HG02610 (cell line): ENCODE measurements at regions not wholly inside any gene's neighbourhood (a gene's known extent, or its start where the extent isn't known, plus 50 kb on each side); places are given as distances from the start of the nearest gene placed in this dataset.
"Not testable (repeated sequence)": the region's sequence is repeated elsewhere in the genome, so short reads cannot be mapped to it uniquely, and the experiment has no call there.

Source experiments
- ATAC-seq: cut with Tn5 transposase; IDR thresholded peaks from one replicate; pipeline ENCODE4 v1.9.1; 2021; ENCODE audit warnings: mild to moderate bottlenecking, moderate library complexity; ENCODE audit not compliant: unreplicated experiment

GRCh38 chr1:73859227-73859626 is 338.7 kb downstream of the LRRIQ3 start:
- no peak for ATAC-seq

GRCh38 chr1:73854527-73854926 is 343.4 kb downstream of the LRRIQ3 start:
- ATAC-seq: no peak

DNA sequence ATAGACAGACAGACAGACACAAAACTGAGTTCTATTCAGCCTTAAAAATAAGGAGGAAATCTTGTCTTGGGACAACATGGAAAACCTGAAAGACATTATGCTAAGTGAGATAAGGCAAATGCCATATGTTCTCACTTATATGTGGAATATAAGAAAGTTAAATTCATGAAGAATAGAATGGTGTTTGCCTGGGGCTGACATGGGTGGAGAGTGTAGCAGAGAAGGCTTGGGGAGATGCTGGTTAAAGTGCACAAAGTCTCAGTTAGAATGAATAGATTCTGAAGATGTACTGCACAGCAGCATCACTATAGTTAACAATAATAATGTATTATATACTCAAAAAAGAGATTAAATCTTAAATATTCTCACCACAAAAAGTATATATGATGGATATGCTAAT is 355.5 kb downstream of the LRRIQ3 start:
- ATAC-seq: no peak

- no peak for ATAC-seq
These were observed 358.1 kb downstream of the LRRIQ3 start for GRCh38 chr1:73839922-73840321.

GRCh38 chr1:73832276-73833181 is 365.4 kb downstream of the LRRIQ3 start:
- ATAC-seq: no peak

DNA sequence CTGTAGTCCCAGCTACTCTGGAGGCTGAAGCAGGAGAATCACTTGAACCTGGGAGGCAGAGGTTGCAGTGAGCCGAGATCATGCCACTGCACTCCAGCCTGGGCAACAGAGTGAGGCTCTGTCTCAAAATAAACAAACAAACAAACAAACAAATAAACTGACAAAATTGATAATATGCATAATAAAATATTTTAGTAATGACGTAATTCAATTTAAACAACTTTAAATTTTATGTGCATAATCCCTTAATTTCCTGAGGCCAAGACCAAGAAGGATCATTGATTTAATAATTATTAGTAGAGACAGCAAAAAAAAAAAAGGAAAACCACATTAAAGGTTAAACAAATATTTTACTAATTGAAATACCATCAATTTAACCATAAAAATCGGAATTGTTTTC is 370.7 kb downstream of the LRRIQ3 start:
- not testable (repeated sequence) for ATAC-seq

DNA sequence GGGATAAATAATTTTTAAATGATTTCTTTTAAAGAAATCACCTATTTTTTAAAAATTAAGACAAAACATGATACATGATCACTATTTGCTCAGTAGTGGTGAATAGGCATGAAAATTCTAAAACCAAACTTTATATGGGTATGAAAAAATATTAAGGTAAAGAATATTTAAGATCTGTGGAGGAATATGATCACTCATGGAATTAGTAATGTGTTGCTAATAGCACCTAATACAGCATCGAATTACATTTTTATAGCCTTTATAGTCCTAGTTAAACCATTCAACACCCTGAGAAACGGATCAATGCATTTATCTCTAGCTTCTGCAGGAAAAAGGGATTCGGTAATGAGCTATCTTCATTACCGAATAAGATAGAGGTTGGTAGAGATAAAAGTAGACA is 373.9 kb downstream of the LRRIQ3 start:
- ATAC-seq: no peak

GRCh38 chr1:73821520-73821919 is 376.5 kb downstream of the LRRIQ3 start:
- peak; percentile 89 for ATAC-seq

- ATAC-seq: peak; percentile 30
These were observed 377.1 kb downstream of the LRRIQ3 start for GRCh38 chr1:73820843-73821242.

GRCh38 chr1:73813716-73814115 is 384.3 kb downstream of the LRRIQ3 start:
- ATAC-seq: peak; percentile 46

DNA sequence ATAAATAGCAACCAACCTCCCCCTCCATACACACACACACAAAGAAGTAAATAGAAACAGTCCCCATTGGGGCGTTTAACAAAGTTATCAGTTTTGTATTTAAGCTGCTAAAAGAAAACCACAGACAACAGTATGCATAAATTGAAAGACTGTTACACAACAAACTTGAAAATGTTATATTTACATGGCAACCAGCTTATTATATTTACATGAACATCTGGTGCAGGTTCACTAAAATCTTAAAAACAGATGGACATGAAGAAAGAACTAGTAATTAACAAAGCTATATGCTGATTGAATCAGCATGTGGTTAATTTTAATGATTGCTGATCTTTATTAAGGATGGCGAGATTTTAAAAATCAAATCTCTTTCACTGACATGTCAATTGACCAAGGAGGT is 384.7 kb downstream of the LRRIQ3 start:
- ATAC-seq: peak; percentile 22

GRCh38 chr1:73811798-73812197 is 386.2 kb downstream of the LRRIQ3 start:
- ATAC-seq: no peak

GRCh38 chr1:73804935-73805334 is 393.0 kb downstream of the LRRIQ3 start:
- ATAC-seq: no peak

DNA sequence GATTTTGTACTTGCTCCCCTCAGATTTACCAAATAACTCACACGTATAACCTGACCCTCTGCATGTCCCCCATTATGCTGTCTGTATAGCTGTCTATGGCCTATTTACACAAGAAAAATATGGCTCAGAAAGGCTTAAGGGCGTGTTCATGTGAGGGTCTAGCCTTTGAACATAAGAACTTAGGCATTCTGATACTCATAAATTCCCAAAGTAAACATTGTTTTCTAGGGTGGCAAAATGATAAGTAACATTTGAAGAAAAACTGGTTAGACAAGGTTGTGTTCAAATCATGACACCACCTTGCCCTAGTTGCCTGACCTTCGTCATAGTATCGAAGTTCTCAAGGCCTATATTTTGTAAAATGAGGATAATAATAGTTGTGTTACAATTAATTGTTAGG is 394.6 kb downstream of the LRRIQ3 start:
- no peak for ATAC-seq

DNA sequence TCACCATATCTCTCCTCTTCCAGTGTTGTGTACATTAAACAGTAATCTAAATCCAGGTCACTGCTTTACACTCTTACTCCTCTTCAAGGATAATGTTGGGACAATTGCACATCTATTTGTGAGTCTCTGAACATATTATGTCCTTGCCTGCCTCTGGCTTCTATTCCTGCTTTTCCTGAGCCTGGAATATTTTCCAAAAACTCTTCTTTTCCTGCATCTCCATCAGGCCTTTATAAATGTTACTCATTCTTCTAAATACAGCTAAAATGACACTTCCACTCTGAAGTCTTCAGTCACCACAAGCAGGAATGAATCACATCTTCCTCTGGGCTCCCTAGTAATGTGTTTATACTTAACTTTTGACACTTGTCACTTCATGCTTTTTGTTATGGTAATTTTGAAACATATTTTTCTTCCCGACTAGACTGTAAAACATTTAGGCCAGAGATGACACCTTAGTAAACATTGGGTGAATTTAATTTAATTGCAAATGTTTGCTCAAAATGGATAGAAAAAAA is 396.0 kb downstream of the LRRIQ3 start:
- ATAC-seq: no peak

DNA sequence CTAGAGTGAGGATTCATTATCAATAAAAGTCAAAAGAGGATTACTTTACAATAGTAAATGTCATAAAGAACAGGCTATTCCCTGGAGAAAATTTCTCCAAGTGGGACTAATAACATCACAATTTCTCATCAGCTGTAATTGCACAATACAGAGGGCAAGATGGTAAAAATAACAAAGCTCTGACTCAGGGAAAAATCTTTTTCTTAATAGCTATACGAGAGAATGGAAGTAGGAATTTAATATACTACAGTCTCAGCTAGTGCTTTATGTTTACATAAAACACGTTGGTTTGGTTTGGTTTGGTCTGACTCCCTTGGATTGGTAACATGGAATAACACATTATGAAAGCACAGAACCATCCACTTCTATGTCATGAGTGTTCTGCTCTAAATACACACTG is 397.6 kb downstream of the LRRIQ3 start:
- no peak for ATAC-seq

- no peak for ATAC-seq
These were observed 408.0 kb downstream of the LRRIQ3 start for GRCh38 chr1:73789965-73790364.

DNA sequence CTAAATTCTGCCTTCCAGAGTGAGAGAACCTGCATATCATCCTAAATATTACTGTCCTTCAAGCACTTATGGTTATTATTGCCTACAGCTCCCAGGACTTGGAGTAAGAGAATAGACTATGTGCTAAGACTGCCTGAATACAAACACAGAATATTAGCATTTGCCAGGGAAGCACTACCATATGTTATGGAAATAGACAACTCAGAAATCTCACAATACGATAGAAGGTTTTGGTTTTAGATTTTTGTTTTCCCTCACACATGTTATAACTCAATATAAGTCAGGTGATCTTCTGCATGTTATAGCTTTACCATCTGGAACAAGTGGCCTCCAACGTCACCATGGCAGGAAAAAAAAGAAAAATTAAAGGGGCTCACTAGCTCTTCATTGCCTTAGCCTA is 413.9 kb downstream of the LRRIQ3 start:
- ATAC-seq: no peak

GRCh38 chr1:73783352-73783751 is 414.6 kb downstream of the LRRIQ3 start:
- ATAC-seq: no peak

- ATAC-seq: no peak
These were observed 415.1 kb downstream of the LRRIQ3 start for GRCh38 chr1:73782901-73783300.

GRCh38 chr1:73781251-73781650 is 416.7 kb downstream of the LRRIQ3 start:
- no peak for ATAC-seq

GRCh38 chr1:73778471-73778870 is 419.5 kb downstream of the LRRIQ3 start:
- ATAC-seq: no peak

- no peak for ATAC-seq
These were observed 422.1 kb downstream of the LRRIQ3 start for GRCh38 chr1:73775896-73776295.
